Neural cell (in vitro differentiated cells): ENCODE measurements at regions not wholly inside any gene's neighbourhood (a gene's known extent, or its start where the extent isn't known, plus 50 kb on each side); places are given as distances from the start of the nearest gene placed in this dataset.

ENCODE experiments used
- EP300 ChIP-seq: fragments of 450-650 bp; conservative IDR thresholded peaks from 2 replicates; pipeline ENCODE4 v1.6.1; 2014; ENCODE audit warnings: antibody characterized with exemption, mild to moderate bottlenecking, moderate library complexity; ENCODE audit not compliant: poor library complexity, severe bottlenecking
- POLR2AphosphoS5 ChIP-seq: IDR thresholded peaks from 2 replicates; pipeline ENCODE4 v1.6.1; 2012
- RAD21 ChIP-seq: fragments of 450-650 bp; conservative IDR thresholded peaks from 2 replicates; pipeline ENCODE4 v1.6.1; 2014; ENCODE audit warnings: antibody characterized with exemption, mild to moderate bottlenecking, moderate library complexity
- TAF1 ChIP-seq: IDR thresholded peaks from 2 replicates; pipeline ENCODE4 v1.6.1; 2012; ENCODE audit warnings: low read depth
- TF ChIP-seq, protein P1 (sequence below): fragments of 450-650 bp; IDR thresholded peaks from 2 replicates; pipeline ENCODE4 v1.5.1; 2014; ENCODE audit warnings: antibody characterized with exemption, mild to moderate bottlenecking, moderate library complexity; ENCODE audit not compliant: poor library complexity, severe bottlenecking
- TF ChIP-seq, protein P2 (sequence below): IDR thresholded peaks from 2 replicates; pipeline ENCODE4 v1.6.1; 2012; ENCODE audit warnings: borderline replicate concordance

DNA sequence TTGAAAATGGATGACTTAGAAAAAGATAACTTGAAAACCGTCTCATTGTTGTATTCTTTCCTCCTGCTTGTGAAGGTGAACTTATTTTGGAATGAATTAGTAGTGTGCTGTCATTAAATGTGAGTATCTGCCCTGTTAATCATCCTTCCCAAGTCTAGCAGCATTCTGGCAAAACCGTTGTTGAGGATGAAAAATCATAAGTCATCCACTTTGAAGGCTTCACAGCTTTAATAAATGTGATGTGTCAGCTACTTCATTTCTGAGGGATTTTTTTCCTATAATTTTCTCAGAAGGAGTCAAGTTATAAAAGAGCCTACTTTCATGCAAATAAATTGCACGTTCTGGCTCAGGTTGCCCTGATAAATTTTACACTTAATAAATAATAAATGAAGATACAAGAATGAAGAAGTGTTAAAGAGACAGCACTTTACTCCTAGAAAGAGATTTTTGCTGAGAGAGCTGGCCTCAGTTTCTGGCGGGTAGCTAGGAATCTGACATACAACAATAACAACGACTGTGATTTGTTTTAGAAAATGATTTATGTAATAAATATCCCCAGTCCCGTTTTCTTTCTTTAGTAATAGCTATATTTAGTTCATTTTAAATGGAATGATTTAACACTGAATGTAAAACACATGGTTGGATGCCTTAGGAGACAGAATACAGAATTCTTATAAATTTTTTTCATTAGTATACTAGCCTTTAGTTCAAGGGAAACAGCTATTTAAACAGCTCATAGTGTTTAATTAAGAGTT lies 516.5 kb upstream of the KLF6 start:
- TF ChIP-seq, protein P1, sequence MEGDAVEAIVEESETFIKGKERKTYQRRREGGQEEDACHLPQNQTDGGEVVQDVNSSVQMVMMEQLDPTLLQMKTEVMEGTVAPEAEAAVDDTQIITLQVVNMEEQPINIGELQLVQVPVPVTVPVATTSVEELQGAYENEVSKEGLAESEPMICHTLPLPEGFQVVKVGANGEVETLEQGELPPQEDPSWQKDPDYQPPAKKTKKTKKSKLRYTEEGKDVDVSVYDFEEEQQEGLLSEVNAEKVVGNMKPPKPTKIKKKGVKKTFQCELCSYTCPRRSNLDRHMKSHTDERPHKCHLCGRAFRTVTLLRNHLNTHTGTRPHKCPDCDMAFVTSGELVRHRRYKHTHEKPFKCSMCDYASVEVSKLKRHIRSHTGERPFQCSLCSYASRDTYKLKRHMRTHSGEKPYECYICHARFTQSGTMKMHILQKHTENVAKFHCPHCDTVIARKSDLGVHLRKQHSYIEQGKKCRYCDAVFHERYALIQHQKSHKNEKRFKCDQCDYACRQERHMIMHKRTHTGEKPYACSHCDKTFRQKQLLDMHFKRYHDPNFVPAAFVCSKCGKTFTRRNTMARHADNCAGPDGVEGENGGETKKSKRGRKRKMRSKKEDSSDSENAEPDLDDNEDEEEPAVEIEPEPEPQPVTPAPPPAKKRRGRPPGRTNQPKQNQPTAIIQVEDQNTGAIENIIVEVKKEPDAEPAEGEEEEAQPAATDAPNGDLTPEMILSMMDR: no peak
- TF ChIP-seq POLR2AphosphoS5 (peak; percentile 26), EP300 (peak; percentile 50), RAD21 (no peak), TAF1 (no peak)
- TF ChIP-seq, protein P2, sequence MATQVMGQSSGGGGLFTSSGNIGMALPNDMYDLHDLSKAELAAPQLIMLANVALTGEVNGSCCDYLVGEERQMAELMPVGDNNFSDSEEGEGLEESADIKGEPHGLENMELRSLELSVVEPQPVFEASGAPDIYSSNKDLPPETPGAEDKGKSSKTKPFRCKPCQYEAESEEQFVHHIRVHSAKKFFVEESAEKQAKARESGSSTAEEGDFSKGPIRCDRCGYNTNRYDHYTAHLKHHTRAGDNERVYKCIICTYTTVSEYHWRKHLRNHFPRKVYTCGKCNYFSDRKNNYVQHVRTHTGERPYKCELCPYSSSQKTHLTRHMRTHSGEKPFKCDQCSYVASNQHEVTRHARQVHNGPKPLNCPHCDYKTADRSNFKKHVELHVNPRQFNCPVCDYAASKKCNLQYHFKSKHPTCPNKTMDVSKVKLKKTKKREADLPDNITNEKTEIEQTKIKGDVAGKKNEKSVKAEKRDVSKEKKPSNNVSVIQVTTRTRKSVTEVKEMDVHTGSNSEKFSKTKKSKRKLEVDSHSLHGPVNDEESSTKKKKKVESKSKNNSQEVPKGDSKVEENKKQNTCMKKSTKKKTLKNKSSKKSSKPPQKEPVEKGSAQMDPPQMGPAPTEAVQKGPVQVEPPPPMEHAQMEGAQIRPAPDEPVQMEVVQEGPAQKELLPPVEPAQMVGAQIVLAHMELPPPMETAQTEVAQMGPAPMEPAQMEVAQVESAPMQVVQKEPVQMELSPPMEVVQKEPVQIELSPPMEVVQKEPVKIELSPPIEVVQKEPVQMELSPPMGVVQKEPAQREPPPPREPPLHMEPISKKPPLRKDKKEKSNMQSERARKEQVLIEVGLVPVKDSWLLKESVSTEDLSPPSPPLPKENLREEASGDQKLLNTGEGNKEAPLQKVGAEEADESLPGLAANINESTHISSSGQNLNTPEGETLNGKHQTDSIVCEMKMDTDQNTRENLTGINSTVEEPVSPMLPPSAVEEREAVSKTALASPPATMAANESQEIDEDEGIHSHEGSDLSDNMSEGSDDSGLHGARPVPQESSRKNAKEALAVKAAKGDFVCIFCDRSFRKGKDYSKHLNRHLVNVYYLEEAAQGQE: peak; percentile 22
